Brain microvascular endothelial cell (primary cell): ENCODE measurements at regions not wholly inside any gene's neighbourhood (a gene's known extent, or its start where the extent isn't known, plus 50 kb on each side); places are given as distances from the start of the nearest gene placed in this dataset.
A peak's percentile ranks its signal among the peaks of the same experiment; 100 is the strongest.
"Not testable (repeated sequence)": the region's sequence is repeated elsewhere in the genome, so short reads cannot be mapped to it uniquely, and the experiment has no call there.

Source experiments
- DNase-seq: peaks from one replicate; pipeline ENCODE4 v3.0.0-alpha.2; 2020
- H3K27ac ChIP-seq: fragments of 250-450 bp; sonication (Bioruptor Pico); 2 replicates; pipeline ENCODE4 v1.5.1; 2020; ENCODE audit warnings: mild to moderate bottlenecking, moderate library complexity
- H3K27me3 ChIP-seq: fragments of 250-450 bp; sonication (Bioruptor Pico); replicated peaks from 2 replicates; pipeline ENCODE4 v1.5.1; 2020; ENCODE audit warnings: mild to moderate bottlenecking
- H3K36me3 ChIP-seq: fragments of 250-450 bp; sonication (Bioruptor Pico); replicated peaks from 2 replicates; pipeline ENCODE4 v1.5.1; 2020; ENCODE audit warnings: mild to moderate bottlenecking
- H3K4me3 ChIP-seq: 2 replicates; pipeline ENCODE4 v1.5.1; 2011; ENCODE audit warnings: low read depth, mild to moderate bottlenecking, control low read depth, low read length, moderate library complexity
- in situ Hi-C: cut with HindIII; loops from 2 replicates; pipeline ENCODE4 v1.10.0; 2017; ENCODE audit warnings: low sequenced_read_pairs, low pct_ligation_motif_present
- TF ChIP-seq, protein P1 (sequence below): IDR thresholded peaks from 2 replicates; pipeline ENCODE4 v1.5.1; 2011; ENCODE audit warnings: low read depth, mild to moderate bottlenecking, moderate library complexity, low read length, control low read depth, inconsistent platforms; ENCODE audit errors: missing control alignments

DNA sequence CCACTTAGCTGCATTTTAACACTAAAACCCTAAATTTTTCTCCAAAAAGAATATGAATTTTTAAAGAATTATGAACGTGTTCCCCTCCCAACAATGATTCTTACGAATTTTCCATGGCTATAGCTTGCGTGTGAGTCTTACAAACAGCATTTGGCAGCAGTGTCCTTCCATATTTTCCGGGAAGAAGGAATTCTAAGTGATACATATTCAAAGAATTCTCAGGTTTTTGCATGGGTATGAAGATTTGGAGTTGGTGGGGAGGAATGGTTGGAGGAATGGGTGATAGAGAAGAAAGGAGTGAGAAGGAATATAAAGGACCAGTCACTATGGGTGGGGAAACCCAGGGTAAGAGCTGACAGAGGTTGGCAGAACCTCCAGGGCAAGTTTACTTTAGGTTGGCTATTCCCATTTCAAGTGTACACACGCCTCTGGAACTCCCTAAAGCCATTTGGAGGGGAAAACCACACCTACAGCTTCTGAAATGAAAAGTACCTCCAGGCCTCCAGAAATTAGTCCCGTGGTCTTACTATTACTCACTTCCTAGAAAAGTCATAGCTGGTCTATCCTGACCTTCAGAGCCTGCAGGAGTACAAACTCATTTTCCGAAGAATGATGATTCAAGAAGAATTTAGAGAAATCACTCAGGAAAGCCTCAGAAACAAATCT lies 420.8 kb upstream of the DIPK2B start:
- Histone ChIP-seq H3K27ac (peak overlapping the region; percentile 73), H3K4me3 (no peak overlapping the region), H3K36me3 (no peaks in the 10 kb centered on the region), H3K27me3 (no peaks in the 10 kb centered on the region)
- TF ChIP-seq, protein P1, sequence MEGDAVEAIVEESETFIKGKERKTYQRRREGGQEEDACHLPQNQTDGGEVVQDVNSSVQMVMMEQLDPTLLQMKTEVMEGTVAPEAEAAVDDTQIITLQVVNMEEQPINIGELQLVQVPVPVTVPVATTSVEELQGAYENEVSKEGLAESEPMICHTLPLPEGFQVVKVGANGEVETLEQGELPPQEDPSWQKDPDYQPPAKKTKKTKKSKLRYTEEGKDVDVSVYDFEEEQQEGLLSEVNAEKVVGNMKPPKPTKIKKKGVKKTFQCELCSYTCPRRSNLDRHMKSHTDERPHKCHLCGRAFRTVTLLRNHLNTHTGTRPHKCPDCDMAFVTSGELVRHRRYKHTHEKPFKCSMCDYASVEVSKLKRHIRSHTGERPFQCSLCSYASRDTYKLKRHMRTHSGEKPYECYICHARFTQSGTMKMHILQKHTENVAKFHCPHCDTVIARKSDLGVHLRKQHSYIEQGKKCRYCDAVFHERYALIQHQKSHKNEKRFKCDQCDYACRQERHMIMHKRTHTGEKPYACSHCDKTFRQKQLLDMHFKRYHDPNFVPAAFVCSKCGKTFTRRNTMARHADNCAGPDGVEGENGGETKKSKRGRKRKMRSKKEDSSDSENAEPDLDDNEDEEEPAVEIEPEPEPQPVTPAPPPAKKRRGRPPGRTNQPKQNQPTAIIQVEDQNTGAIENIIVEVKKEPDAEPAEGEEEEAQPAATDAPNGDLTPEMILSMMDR = no peak
- in situ Hi-C loops = no loop called here
- peak; percentile 22 for DNase-seq

- no peaks in the 10 kb centered on the region for H3K36me3 ChIP-seq
- TF ChIP-seq, protein P1 = no peak
- peak; percentile 41 for DNase-seq
- H3K27ac ChIP-seq = peak overlapping the region; percentile 12
- no peaks in the 10 kb centered on the region for H3K27me3 ChIP-seq
- no peak overlapping the region for H3K4me3 ChIP-seq
- in situ Hi-C loops = no loop called here
Measured at GRCh38 chrX:45619290-45619689, 418.6 kb upstream of the DIPK2B start.

DNA sequence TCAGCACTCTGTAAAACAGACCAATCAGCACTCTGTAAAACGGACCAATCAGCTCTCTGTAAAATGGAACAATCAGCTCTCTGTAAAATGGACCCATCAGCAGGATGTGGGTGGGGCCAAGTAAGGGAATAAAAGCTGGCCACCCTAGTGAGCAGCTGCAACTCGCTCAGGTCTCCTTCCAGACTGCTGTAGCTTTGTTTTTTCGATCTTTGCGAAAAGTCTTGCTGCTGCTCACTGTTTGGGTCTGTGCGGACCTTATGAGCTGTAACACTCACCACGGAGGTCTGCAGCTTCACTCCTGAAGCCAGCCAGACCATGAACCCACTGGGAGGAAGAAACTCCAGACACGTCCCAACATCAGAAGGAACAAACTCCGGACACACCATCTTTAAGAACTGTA lies 414.9 kb upstream of the DIPK2B start:
- DNase-seq, H3K27ac ChIP-seq, H3K36me3 ChIP-seq, H3K4me3 ChIP-seq, in situ Hi-C loops, H3K27me3 ChIP-seq: not testable (repeated sequence)

DNA sequence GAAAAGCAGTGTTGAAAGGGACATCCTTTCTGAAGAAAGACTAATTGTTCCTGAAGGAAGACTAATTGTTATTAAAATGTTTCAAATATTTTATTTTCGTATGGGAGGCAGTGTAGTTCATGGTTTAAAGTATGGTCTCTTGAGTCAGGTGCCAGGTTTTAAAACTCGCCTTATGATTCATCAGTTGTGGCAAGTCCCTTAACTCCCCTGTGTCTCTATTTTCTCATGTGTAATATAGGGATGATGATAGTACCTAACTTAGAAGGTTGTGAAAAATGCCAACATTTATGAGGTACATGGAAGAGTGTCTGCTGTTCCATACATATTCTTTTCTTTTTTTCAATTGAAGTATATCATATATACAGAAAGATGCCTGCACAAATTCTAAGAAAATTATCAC lies 414.2 kb upstream of the DIPK2B start:
- in situ Hi-C loops = no loop called here
- Histone ChIP-seq H3K36me3 (no peaks in the 10 kb centered on the region), H3K27me3 (no peaks in the 10 kb centered on the region), H3K4me3 (no peak overlapping the region), H3K27ac (no peak overlapping the region)
- TF ChIP-seq, protein P1 = no peak
- no peak for DNase-seq

DNA sequence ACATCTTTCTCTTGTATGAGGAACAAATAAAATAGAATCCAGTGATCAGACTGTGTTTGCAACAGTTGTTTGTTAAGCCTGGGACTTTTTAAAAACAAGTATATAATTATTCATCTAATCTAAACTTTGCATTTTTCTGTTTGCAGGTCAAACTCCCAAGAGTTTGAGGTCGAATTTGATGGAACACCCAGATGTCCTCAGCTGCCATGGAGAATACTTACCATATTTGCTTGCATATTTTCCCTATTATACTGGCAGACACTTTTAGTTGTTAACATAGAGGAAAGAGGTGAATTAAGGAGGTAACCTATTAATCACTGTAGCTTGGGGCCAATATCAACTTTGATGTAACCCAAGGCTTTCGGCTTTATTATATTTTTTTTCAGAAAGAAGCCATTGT lies 401.5 kb upstream of the DIPK2B start:
- H3K36me3 ChIP-seq = no peaks in the 10 kb centered on the region
- no peak overlapping the region for H3K4me3 ChIP-seq
- TF ChIP-seq, protein P1 = no peak
- in situ Hi-C loops = no loop called here
- no peak for DNase-seq
- H3K27me3 ChIP-seq = no peaks in the 10 kb centered on the region
- H3K27ac ChIP-seq = no peak overlapping the region

DNA sequence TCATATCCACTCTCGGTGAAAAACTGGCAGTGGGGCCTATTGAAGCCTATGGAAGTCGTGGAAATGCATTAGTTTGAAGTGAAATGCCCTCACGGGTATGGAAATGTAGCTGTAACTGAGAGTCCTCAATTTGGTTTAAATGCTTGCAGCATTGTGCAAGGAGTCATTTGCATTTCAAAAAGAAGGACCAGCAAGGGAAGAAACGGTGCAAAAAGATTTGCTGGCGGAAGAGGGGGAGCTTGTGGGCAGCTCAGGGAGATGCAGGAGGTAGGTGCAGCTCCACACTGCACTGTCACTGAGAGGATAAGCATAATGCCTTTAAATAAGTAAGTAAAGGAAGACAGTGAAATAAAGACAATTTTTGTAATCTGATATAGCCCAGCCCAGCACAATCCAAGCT lies 400.4 kb upstream of the DIPK2B start:
- Histone ChIP-seq H3K36me3 (no peaks in the 10 kb centered on the region), H3K4me3 (no peak overlapping the region), H3K27ac (no peak overlapping the region), H3K27me3 (no peaks in the 10 kb centered on the region)
- no peak for DNase-seq
- in situ Hi-C loops = no loop called here
- TF ChIP-seq, protein P1 = no peak
